ENCODE measurements at regions not wholly inside any gene's neighbourhood (a gene's known extent, or its start where the extent isn't known, plus 50 kb on each side); places are given as distances from the start of the nearest gene placed in this dataset.

DNA sequence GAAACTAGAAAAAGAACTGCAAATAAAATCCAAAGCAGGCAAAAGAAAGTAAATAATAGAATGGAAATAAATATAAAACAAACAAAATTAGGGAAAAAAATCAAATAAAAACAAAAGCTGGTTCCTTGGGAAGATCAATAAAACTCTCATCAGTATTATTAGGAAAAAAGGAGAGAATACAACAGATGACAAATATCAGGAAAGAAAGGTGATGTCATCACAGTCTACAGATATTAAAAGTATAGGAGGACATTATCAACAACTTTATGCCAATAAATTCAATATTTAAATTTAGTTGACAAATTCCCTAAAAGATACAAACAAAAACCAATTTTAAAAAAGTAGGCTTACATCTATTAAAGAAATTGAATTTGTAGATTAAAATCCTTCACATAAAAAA lies 107.4 kb upstream of the FOXN3 start:
- CTCF ChIA-PET: no interaction called here
- Histone ChIP-seq H2AFZ (ENCODE audit: low read depth) (no peak overlapping the region), H3K27me3 (ENCODE audit: insufficient read depth) (no peaks in the 10 kb centered on the region)

GRCh38 chr14:89521988-89522387 lies 105.0 kb upstream of the FOXN3 start:
- TF ChIP-seq TEAD4 (IDR thresholded peaks at IDR 0.05; ENCODE audit: borderline replicate concordance, insufficient read depth) (no peak), TCF12 (IDR thresholded peaks at IDR 0.05) (no peak), FOXM1 (IDR thresholded peaks at IDR 0.05; ENCODE audit: low read depth) (no peak), IRF3 (IDR thresholded peaks at IDR 0.05; ENCODE audit: low read depth, low read length) (no peak), CHD2 (IDR thresholded peaks at IDR 0.05; ENCODE audit: low read length, partially characterized antibody) (no peak), ELF1 (IDR thresholded peaks at IDR 0.05) (no peak), PBX3 (IDR thresholded peaks at IDR 0.05) (no peak), NRF1 (IDR thresholded peaks at IDR 0.05; ENCODE audit: low read depth, low read length) (no peak), JUND (IDR thresholded peaks at IDR 0.05) (no peak), NFIC (IDR thresholded peaks at IDR 0.05; ENCODE audit: borderline replicate concordance) (no peak), TAF1 (IDR thresholded peaks at IDR 0.05; ENCODE audit: borderline replicate concordance, low read depth, low read length) (no peak)
- TF ChIP-seq, protein P1, sequence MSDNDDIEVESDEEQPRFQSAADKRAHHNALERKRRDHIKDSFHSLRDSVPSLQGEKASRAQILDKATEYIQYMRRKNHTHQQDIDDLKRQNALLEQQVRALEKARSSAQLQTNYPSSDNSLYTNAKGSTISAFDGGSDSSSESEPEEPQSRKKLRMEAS (IDR thresholded peaks at IDR 0.05; ENCODE audit: low read depth): no peak

More for the DNA sequence above, 107.4 kb upstream of the FOXN3 start:
- no peak overlapping the region for H3K4me2 ChIP-seq
- DNase-seq: no peak
- H3K9me2 ChIP-seq: no peaks in the 10 kb centered on the region
- H3K4me3 ChIP-seq (ENCODE audit: low read depth in 2 of 2, low read length in 1 of 2): no peak overlapping the region
- H3K27ac ChIP-seq (ENCODE audit: low read depth in 2 of 2, low read length in 1 of 2): no peak overlapping the region
- no peaks in the 10 kb centered on the region for H4K20me1 ChIP-seq (ENCODE audit: insufficient read depth)
- H3K79me2 ChIP-seq (ENCODE audit: insufficient read depth): no peaks in the 10 kb centered on the region
- H3F3A ChIP-seq (replicated peaks; ENCODE audit: insufficient read depth): no peaks in the 10 kb centered on the region
- no peaks in the 10 kb centered on the region for H3K4me1 ChIP-seq (ENCODE audit: control insufficient read depth in 1 of 2, insufficient read depth in 2 of 2, low read depth in 1 of 2, low read length in 1 of 2)
- no peak overlapping the region for H3K9ac ChIP-seq
- POLR2A ChIA-PET: no interaction called here
- H3K9me3 ChIP-seq: peaks cover 9% of the 10 kb centered on the region; the same call in 1 of the 2 replicates
- no peak for TF ChIP-seq RAD21 (IDR thresholded peaks at IDR 0.05; ENCODE audit: low read length)
- TF ChIP-seq FOXJ3 (CRISPR knock-in tag; IDR thresholded peaks at IDR 0.05): no peak
- no peak for TF ChIP-seq RCOR1 (IDR thresholded peaks at IDR 0.05; ENCODE audit: low read length)
- no peak for TF ChIP-seq TAF1 (IDR thresholded peaks at IDR 0.05; ENCODE audit: borderline replicate concordance, low read depth, low read length)
- TF ChIP-seq TEAD4 (IDR thresholded peaks at IDR 0.05; ENCODE audit: borderline replicate concordance, insufficient read depth): no peak
- no peak for TF ChIP-seq NRF1 (IDR thresholded peaks at IDR 0.05; ENCODE audit: low read depth, low read length)
- no peak for TF ChIP-seq GABPA (IDR thresholded peaks at IDR 0.05; ENCODE audit: low read depth)
- no peak for TF ChIP-seq MEF2A (IDR thresholded peaks at IDR 0.05; ENCODE audit: borderline replicate concordance, low read depth)
- no peak for TF ChIP-seq EP300 (IDR thresholded peaks at IDR 0.05; ENCODE audit: borderline replicate concordance in 1 of 2, low read depth in 1 of 2, low read length in 1 of 2)
- TF ChIP-seq FOXM1 (IDR thresholded peaks at IDR 0.05; ENCODE audit: low read depth): no peak
- no peak for TF ChIP-seq ELF1 (IDR thresholded peaks at IDR 0.05)
- TF ChIP-seq, protein P2, sequence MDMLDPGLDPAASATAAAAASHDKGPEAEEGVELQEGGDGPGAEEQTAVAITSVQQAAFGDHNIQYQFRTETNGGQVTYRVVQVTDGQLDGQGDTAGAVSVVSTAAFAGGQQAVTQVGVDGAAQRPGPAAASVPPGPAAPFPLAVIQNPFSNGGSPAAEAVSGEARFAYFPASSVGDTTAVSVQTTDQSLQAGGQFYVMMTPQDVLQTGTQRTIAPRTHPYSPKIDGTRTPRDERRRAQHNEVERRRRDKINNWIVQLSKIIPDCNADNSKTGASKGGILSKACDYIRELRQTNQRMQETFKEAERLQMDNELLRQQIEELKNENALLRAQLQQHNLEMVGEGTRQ (IDR thresholded peaks at IDR 0.05; ENCODE audit: borderline replicate concordance, low read depth, low read length): no peak
- TF ChIP-seq, protein P3, sequence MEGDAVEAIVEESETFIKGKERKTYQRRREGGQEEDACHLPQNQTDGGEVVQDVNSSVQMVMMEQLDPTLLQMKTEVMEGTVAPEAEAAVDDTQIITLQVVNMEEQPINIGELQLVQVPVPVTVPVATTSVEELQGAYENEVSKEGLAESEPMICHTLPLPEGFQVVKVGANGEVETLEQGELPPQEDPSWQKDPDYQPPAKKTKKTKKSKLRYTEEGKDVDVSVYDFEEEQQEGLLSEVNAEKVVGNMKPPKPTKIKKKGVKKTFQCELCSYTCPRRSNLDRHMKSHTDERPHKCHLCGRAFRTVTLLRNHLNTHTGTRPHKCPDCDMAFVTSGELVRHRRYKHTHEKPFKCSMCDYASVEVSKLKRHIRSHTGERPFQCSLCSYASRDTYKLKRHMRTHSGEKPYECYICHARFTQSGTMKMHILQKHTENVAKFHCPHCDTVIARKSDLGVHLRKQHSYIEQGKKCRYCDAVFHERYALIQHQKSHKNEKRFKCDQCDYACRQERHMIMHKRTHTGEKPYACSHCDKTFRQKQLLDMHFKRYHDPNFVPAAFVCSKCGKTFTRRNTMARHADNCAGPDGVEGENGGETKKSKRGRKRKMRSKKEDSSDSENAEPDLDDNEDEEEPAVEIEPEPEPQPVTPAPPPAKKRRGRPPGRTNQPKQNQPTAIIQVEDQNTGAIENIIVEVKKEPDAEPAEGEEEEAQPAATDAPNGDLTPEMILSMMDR (IDR thresholded peaks at IDR 0.05): no peak
- TF ChIP-seq, protein P4, sequence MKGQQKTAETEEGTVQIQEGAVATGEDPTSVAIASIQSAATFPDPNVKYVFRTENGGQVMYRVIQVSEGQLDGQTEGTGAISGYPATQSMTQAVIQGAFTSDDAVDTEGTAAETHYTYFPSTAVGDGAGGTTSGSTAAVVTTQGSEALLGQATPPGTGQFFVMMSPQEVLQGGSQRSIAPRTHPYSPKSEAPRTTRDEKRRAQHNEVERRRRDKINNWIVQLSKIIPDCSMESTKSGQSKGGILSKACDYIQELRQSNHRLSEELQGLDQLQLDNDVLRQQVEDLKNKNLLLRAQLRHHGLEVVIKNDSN (IDR thresholded peaks at IDR 0.05; ENCODE audit: borderline replicate concordance, low read depth): no peak
- H3K36me3 ChIP-seq (replicated peaks in 1 of 2; ENCODE audit: control insufficient read depth in 1 of 2, insufficient read depth in 2 of 2, low read length in 1 of 2): peaks cover 0 to 8% of the 10 kb centered on the region in 2 experiments

More at GRCh38 chr14:89521988-89522387, 105.0 kb upstream of the FOXN3 start:
- POLR2A ChIA-PET: no interaction called here
- H4K20me1 ChIP-seq (ENCODE audit: insufficient read depth): no peaks in the 10 kb centered on the region
- H3K79me2 ChIP-seq (ENCODE audit: insufficient read depth): no peaks in the 10 kb centered on the region
- H3K9ac ChIP-seq: no peak overlapping the region
- no peaks in the 10 kb centered on the region for H3K9me2 ChIP-seq
- H3K9me3 ChIP-seq: peaks cover 9% of the 10 kb centered on the region; the same call in 1 of the 2 replicates
- H3K27ac ChIP-seq (ENCODE audit: low read depth in 2 of 2, low read length in 1 of 2): no peak overlapping the region
- H3K27me3 ChIP-seq (ENCODE audit: insufficient read depth): no peaks in the 10 kb centered on the region
- H2AFZ ChIP-seq (ENCODE audit: low read depth): no peak overlapping the region
- no peaks in the 10 kb centered on the region for H3F3A ChIP-seq (replicated peaks; ENCODE audit: insufficient read depth)
- H3K4me2 ChIP-seq: no peak overlapping the region
- CTCF ChIA-PET: no interaction called here
- DNase-seq: no peak
- no peaks in the 10 kb centered on the region for H3K4me1 ChIP-seq (ENCODE audit: control insufficient read depth in 1 of 2, insufficient read depth in 2 of 2, low read depth in 1 of 2, low read length in 1 of 2)
- peaks cover 0 to 8% of the 10 kb centered on the region in 2 experiments for H3K36me3 ChIP-seq (replicated peaks in 1 of 2; ENCODE audit: control insufficient read depth in 1 of 2, insufficient read depth in 2 of 2, low read length in 1 of 2)
- H3K4me3 ChIP-seq (ENCODE audit: low read depth in 2 of 2, low read length in 1 of 2): no peak overlapping the region
